K562 (cell line): ENCODE measurements at regions not wholly inside any gene's neighbourhood (a gene's known extent, or its start where the extent isn't known, plus 50 kb on each side); places are given as distances from the start of the nearest gene placed in this dataset.

Experiments used
- BCL6 ChIP-seq: fragments of 250-450 bp; sonication (Bioruptor Pico); IDR thresholded peaks from 2 replicates; pipeline ENCODE4 v1.4.0; 2020
- HDAC8 ChIP-seq: fragments of 450-650 bp; IDR thresholded peaks from 2 replicates; pipeline ENCODE4 v1.6.1; 2016; ENCODE audit warnings: mild to moderate bottlenecking, missing genetic modification characterization, moderate library complexity, missing compliant biosample characterization
- HNRNPH1 ChIP-seq: fragments of 200-400 bp; formaldehyde crosslinking; optimal IDR thresholded peaks from 2 replicates; pipeline ENCODE3; 2017; ENCODE audit warnings: low read depth, mild to moderate bottlenecking, low read length, moderate library complexity
- KLF16 ChIP-seq: IDR thresholded peaks from 2 replicates; pipeline ENCODE4 v1.6.1; 2016; ENCODE audit warnings: antibody characterized with exemption
- MEF2D ChIP-seq: conservative IDR thresholded peaks from 2 replicates; pipeline ENCODE4 v1.6.1; 2016; ENCODE audit warnings: low read depth, missing genetic modification characterization, missing compliant biosample characterization
- NR4A1 ChIP-seq, 2 experiments: fragments of 250-450 bp in 1 of 2; fragments of 450-650 bp in 1 of 2; sonication (Bioruptor Pico) in 1 of 2; IDR thresholded peaks; 2 replicates each; pipeline versions ENCODE4 v1.4.0 to v1.6.1; 2016 to 2020; ENCODE audit warnings: mild to moderate bottlenecking in 2 of 2, missing compliant biosample characterization in 1 of 2, missing genetic modification characterization in 1 of 2, moderate library complexity in 1 of 2
- RBM22 ChIP-seq: fragments of 200-400 bp; formaldehyde crosslinking; IDR thresholded peaks from 2 replicates; pipeline ENCODE4 v1.6.1; 2018; ENCODE audit warnings: low read length, low read depth; ENCODE audit not compliant: poor library complexity, severe bottlenecking
- ZBTB9 ChIP-seq: fragments of 450-650 bp; formaldehyde crosslinking; IDR thresholded peaks from 2 replicates; pipeline ENCODE4 v1.4.0; 2020; ENCODE audit warnings: mild to moderate bottlenecking, moderate library complexity
- ZNF239 ChIP-seq: fragments of 250-450 bp; sonication (Bioruptor Pico); IDR thresholded peaks from 2 replicates; pipeline ENCODE4 v1.4.0; 2020; ENCODE audit warnings: mild to moderate bottlenecking
- ZNF316 ChIP-seq: fragments of 450-650 bp; IDR thresholded peaks from 2 replicates; pipeline ENCODE4 v1.6.1; 2016
- ZNF518B ChIP-seq: fragments of 250-450 bp; sonication (Bioruptor Pico); IDR thresholded peaks from 2 replicates; pipeline ENCODE4 v1.5.0; 2021; ENCODE audit warnings: mild to moderate bottlenecking, moderate library complexity
- ZNF584 ChIP-seq: fragments of 200-800 bp; sonication (Bioruptor generic); IDR thresholded peaks from 2 replicates; pipeline ENCODE4 v1.6.1; 2016; ENCODE audit warnings: low read depth, mild to moderate bottlenecking, missing genetic modification characterization, missing compliant biosample characterization
- ZNF589 ChIP-seq: fragments of 200-800 bp; sonication (Bioruptor generic); IDR thresholded peaks from 2 replicates; pipeline ENCODE4 v1.6.1; 2016; ENCODE audit warnings: low read depth, missing genetic modification characterization, missing compliant biosample characterization
- ZNF644 ChIP-seq: fragments of 200-800 bp; sonication (Bioruptor generic); IDR thresholded peaks from 2 replicates; pipeline ENCODE4 v1.6.1; 2016; ENCODE audit warnings: low read depth, missing genetic modification characterization, missing compliant biosample characterization
- TF ChIP-seq, protein P1 (sequence below): IDR thresholded peaks from 2 replicates; pipeline ENCODE4 v1.6.1; 2012; ENCODE audit warnings: low read depth, low read length, improper control_type of control experiment, borderline replicate concordance
- TF ChIP-seq, protein P2 (sequence below): fragments of 450-650 bp; IDR thresholded peaks from 2 replicates; pipeline ENCODE4 v1.6.1; 2016; ENCODE audit warnings: mild to moderate bottlenecking

DNA sequence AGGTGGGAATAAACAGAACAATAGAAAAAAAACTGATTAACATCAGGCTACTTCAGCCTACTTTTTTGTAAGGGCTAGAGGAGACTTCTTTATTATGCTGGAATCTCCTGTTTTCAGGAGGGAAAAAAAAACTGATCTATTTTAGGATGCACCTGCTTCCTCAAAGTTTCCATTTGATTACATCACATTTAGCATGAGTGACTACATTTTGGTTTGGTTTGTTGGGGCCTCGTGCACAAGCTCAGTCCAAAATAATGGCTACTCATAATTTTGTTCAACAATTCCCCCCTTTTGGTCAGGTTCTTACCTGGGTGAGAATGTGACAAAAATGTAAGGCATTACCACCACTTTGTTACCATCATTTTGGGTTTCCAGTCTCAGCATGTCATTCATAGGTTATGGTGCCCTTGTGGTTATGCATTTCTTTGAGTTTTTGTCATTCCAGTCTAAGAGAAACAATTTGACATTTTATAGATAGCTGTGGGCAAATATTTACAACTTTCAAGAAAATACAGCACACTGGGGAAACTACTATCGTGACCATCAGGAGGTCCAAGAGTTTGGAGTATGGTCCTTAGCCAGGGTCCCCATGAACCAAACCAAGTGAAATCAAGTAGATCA is 93.6 kb upstream of the ATP11B start (continued):
- no peak for TF ChIP-seq ZNF518B
- no peak for TF ChIP-seq ZNF644 (tag)
- TF ChIP-seq, protein P1, sequence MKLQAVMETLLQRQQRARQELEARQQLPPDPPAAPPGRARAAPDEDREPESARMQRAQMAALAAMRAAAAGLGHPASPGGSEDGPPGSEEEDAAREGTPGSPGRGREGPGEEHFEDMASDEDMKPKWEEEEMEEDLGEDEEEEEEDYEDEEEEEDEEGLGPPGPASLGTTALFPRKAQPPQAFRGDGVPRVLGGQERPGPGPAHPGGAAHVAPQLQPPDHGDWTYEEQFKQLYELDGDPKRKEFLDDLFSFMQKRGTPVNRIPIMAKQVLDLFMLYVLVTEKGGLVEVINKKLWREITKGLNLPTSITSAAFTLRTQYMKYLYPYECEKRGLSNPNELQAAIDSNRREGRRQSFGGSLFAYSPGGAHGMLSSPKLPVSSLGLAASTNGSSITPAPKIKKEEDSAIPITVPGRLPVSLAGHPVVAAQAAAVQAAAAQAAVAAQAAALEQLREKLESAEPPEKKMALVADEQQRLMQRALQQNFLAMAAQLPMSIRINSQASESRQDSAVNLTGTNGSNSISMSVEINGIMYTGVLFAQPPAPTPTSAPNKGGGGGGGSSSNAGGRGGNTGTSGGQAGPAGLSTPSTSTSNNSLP: no peak
- TF ChIP-seq MEF2D: peak; percentile 68; the same call in 1 of the 2 replicates
- TF ChIP-seq ZNF316: no peak
- peak; percentile 54; the same call in 1 of the 2 replicates for TF ChIP-seq ZNF589 (CRISPR knock-in tag)
- 0 out of 2 replicates have a peak, but pooled peaks have one; percentile 24 for TF ChIP-seq HDAC8
- TF ChIP-seq BCL6: no peak
- TF ChIP-seq ZBTB9: peak; percentile 28; the same call in 1 of the 2 replicates
- no peak for TF ChIP-seq NR4A1 (CRISPR knock-in tag; IDR thresholded peaks at IDR 0.05)
- TF ChIP-seq NR4A1 (tag; IDR thresholded peaks at IDR 0.05): peak; percentile 42; the same call in 1 of the 2 replicates
- no peak for TF ChIP-seq KLF16
- TF ChIP-seq RBM22: no peak
- TF ChIP-seq, protein P2, sequence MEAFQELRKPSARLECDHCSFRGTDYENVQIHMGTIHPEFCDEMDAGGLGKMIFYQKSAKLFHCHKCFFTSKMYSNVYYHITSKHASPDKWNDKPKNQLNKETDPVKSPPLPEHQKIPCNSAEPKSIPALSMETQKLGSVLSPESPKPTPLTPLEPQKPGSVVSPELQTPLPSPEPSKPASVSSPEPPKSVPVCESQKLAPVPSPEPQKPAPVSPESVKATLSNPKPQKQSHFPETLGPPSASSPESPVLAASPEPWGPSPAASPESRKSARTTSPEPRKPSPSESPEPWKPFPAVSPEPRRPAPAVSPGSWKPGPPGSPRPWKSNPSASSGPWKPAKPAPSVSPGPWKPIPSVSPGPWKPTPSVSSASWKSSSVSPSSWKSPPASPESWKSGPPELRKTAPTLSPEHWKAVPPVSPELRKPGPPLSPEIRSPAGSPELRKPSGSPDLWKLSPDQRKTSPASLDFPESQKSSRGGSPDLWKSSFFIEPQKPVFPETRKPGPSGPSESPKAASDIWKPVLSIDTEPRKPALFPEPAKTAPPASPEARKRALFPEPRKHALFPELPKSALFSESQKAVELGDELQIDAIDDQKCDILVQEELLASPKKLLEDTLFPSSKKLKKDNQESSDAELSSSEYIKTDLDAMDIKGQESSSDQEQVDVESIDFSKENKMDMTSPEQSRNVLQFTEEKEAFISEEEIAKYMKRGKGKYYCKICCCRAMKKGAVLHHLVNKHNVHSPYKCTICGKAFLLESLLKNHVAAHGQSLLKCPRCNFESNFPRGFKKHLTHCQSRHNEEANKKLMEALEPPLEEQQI: no peak
- 0 out of 2 replicates have a peak, but pooled peaks have one; percentile 50 for TF ChIP-seq ZNF584 (CRISPR knock-in tag)
- no peak for TF ChIP-seq HNRNPH1
- TF ChIP-seq ZNF239: no peak
